ENCODE measurements at regions not wholly inside any gene's neighbourhood (a gene's known extent, or its start where the extent isn't known, plus 50 kb on each side); places are given as distances from the start of the nearest gene placed in this dataset.

DNA sequence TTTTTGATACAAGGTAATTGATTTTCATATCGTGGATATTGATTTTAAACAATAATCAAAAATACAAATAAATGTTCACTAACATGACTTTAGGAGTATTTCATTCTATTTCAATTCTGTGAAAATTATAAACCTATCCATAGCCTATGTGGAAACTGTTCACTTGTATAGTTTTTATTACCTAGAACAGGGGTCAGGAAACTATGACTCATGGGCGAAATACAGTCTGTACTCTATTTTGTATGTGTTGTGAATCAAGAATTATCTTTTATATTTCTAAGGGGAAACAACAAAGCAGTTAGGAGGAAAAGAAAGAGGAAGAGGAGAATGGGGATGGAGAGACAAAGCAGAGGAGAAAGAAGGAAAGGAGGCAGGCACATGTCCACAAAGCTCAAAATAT, 181.7 kb upstream of the VRK2 start:
- FAIRE-seq: no peak
- 85 to 89% (median 85%) methylated on average over 2 of the region's 2 CpGs for WGBS, 3 donors
- Histone ChIP-seq H3K27ac (ENCODE audit: low read depth in 1 of 3, low read length in 2 of 3) (no peak overlapping the region), H3K4me1 (ENCODE audit: control insufficient read depth in 3 of 3, insufficient read depth in 2 of 3, low read depth in 1 of 3, low read length in 2 of 3) (no peaks in the 10 kb centered on the region), H3K9me3 (ENCODE audit: control insufficient read depth in 2 of 2, insufficient read depth in 1 of 2, low read depth in 1 of 2, low read length in 1 of 2) (no peaks in the 10 kb centered on the region), H3K4me3 (ENCODE audit: low read depth in 1 of 3, low read length in 3 of 3) (no peak overlapping the region), H3K27me3 (ENCODE audit: control insufficient read depth in 3 of 3, insufficient read depth in 3 of 3, low read length in 3 of 3) (peaks cover 0 to 3% (median 0%) of the 10 kb centered on the region in 3 donors), H3K36me3 (ENCODE audit: control insufficient read depth in 3 of 3, insufficient read depth in 2 of 3, low read depth in 1 of 3, low read length in 3 of 3) (no peaks in the 10 kb centered on the region)
- DNase-seq: no peak

DNA sequence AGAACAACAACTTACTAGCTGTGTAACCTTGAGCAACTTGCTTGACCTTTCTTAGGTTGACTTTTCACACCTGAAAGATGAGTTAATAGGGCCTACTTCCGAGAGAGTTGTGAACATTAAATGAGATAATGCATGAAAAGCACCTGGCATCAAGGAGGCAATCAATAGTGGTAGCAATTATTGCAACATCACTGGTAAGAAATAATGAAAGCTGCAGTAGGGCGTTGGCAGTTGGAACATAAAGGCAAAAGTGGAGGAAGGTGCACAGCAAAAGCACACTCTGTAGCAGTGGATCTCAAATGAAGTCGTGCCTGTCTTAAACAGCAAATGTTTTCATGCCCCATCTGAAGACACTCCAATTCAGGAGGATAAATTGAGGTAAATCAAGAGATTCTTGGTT, 178.9 kb upstream of the VRK2 start:
- Histone ChIP-seq H3K9me3 (ENCODE audit: control insufficient read depth in 2 of 2, insufficient read depth in 1 of 2, low read depth in 1 of 2, low read length in 1 of 2) (no peaks in the 10 kb centered on the region), H3K4me3 (ENCODE audit: low read depth in 1 of 3, low read length in 3 of 3) (no peak overlapping the region), H3K27me3 (ENCODE audit: control insufficient read depth in 3 of 3, insufficient read depth in 3 of 3, low read length in 3 of 3) (peaks cover 0 to 3% (median 0%) of the 10 kb centered on the region in 3 donors), H3K4me1 (ENCODE audit: control insufficient read depth in 3 of 3, insufficient read depth in 2 of 3, low read depth in 1 of 3, low read length in 2 of 3) (no peaks in the 10 kb centered on the region), H3K27ac (ENCODE audit: low read depth in 1 of 3, low read length in 2 of 3) (no peak overlapping the region), H3K36me3 (ENCODE audit: control insufficient read depth in 3 of 3, insufficient read depth in 2 of 3, low read depth in 1 of 3, low read length in 3 of 3) (no peaks in the 10 kb centered on the region)
- WGBS, 3 donors: 49 to 75% (median 64%) methylated on average over 3 of the region's 3 CpGs
- FAIRE-seq (no peak), DNase-seq (no peak)

DNA sequence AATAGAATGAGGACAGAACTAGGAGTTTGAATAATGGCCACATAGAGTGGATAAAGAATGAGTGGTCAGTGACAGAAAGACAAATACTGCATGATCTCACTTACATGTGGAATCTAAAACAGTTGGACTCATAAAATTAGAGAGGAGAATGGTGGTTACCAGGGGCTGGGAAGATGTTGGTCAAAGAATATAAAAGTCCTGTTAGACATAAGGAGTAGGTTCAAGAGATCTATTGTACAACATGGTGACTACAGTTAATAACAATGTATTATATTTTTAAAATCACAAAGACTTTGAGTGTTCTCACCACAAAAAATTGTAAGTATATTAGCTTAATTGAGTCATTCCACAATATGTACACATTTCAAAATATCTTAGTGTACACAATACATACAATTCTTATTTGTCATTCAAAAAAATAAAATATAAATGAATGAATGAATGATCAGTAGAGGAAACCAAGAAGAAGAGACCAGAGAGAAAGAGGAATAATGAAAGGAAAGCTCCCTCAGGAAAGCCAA, 177.9 kb upstream of the VRK2 start:
- no peaks in the 10 kb centered on the region for H3K9me3 ChIP-seq (ENCODE audit: control insufficient read depth in 2 of 2, insufficient read depth in 1 of 2, low read depth in 1 of 2, low read length in 1 of 2)
- H3K4me3 ChIP-seq (ENCODE audit: low read depth in 1 of 3, low read length in 3 of 3): no peak overlapping the region
- H3K27ac ChIP-seq (ENCODE audit: low read depth in 1 of 3, low read length in 2 of 3): no peak overlapping the region
- H3K4me1 ChIP-seq (ENCODE audit: control insufficient read depth in 3 of 3, insufficient read depth in 2 of 3, low read depth in 1 of 3, low read length in 2 of 3): no peaks in the 10 kb centered on the region
- FAIRE-seq (no peak), DNase-seq (no peak)
- H3K36me3 ChIP-seq (ENCODE audit: control insufficient read depth in 3 of 3, insufficient read depth in 2 of 3, low read depth in 1 of 3, low read length in 3 of 3): no peaks in the 10 kb centered on the region
- peaks cover 0 to 3% (median 0%) of the 10 kb centered on the region in 3 donors for H3K27me3 ChIP-seq (ENCODE audit: control insufficient read depth in 3 of 3, insufficient read depth in 3 of 3, low read length in 3 of 3)

DNA sequence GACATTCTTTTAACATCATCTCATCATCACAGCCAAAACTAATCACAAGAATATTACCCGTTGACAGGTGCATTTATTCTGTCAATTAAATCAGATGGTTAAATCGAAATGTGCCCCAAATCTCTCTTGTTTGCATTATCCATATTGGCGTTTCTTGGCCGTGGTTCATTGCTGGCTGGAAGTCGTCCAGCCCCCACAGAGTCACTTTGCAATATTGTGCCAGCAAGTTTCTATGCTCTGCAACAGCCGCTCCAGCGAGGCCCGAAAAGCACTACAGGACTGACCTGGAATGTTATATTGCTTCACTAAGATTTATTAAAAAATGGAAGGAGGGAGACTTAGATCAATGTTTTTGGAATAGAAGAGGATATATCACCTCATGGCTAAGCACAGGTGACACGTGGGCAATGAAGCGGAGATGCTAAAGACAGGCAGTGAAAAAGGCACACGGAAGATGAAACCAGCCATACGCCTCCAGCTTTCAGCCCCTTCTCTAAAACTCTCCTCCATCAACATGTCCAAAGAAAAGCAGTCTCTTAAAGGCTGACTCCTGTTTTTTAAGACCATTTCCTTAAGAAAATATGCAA, 176.8 kb upstream of the VRK2 start:
- Histone ChIP-seq H3K9me3 (ENCODE audit: control insufficient read depth in 2 of 2, insufficient read depth in 1 of 2, low read depth in 1 of 2, low read length in 1 of 2) (no peaks in the 10 kb centered on the region), H3K4me1 (ENCODE audit: control insufficient read depth in 3 of 3, insufficient read depth in 2 of 3, low read depth in 1 of 3, low read length in 2 of 3) (no peaks in the 10 kb centered on the region), H3K4me3 (ENCODE audit: low read depth in 1 of 3, low read length in 3 of 3) (no peak overlapping the region), H3K36me3 (ENCODE audit: control insufficient read depth in 3 of 3, insufficient read depth in 2 of 3, low read depth in 1 of 3, low read length in 3 of 3) (no peaks in the 10 kb centered on the region), H3K27ac (ENCODE audit: low read depth in 1 of 3, low read length in 2 of 3) (no peak overlapping the region), H3K27me3 (ENCODE audit: control insufficient read depth in 3 of 3, insufficient read depth in 3 of 3, low read length in 3 of 3) (peaks cover 0 to 3% (median 0%) of the 10 kb centered on the region in 3 donors)
- DNase-seq: no peak
- 85 to 89% (median 87%) methylated on average over 12 of the region's 12 CpGs for WGBS, 3 donors
- no peak for FAIRE-seq

DNA sequence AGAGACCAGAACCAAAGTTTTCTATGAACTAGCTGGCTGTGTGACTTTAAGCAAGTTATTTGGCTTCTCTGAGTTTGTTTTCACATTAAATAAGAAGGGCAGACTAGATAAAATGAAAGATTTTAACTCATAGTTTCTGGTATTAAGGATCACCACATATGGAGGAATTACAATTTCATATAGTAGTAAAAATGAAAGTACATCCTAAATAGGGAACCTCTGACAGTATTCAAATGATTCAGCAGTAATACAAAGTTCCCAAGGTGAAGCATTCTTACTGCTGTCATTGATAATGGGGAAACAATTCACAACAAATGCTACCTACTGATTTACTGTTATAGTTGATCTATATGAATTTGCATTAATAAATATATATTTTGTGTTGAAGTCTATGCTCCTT, 170.3 kb upstream of the VRK2 start:
- Histone ChIP-seq H3K4me3 (ENCODE audit: low read depth in 1 of 3, low read length in 3 of 3) (no peak overlapping the region), H3K27ac (ENCODE audit: low read depth in 1 of 3, low read length in 2 of 3) (no peak overlapping the region), H3K9me3 (ENCODE audit: control insufficient read depth in 2 of 2, insufficient read depth in 1 of 2, low read depth in 1 of 2, low read length in 1 of 2) (no peaks in the 10 kb centered on the region), H3K4me1 (ENCODE audit: control insufficient read depth in 3 of 3, insufficient read depth in 2 of 3, low read depth in 1 of 3, low read length in 2 of 3) (peaks cover 0 to 5% (median 0%) of the 10 kb centered on the region in 3 donors), H3K36me3 (ENCODE audit: control insufficient read depth in 3 of 3, insufficient read depth in 2 of 3, low read depth in 1 of 3, low read length in 3 of 3) (no peaks in the 10 kb centered on the region), H3K27me3 (ENCODE audit: control insufficient read depth in 3 of 3, insufficient read depth in 3 of 3, low read length in 3 of 3) (no peaks in the 10 kb centered on the region)
- DNase-seq: no peak
- no peak for FAIRE-seq

DNA sequence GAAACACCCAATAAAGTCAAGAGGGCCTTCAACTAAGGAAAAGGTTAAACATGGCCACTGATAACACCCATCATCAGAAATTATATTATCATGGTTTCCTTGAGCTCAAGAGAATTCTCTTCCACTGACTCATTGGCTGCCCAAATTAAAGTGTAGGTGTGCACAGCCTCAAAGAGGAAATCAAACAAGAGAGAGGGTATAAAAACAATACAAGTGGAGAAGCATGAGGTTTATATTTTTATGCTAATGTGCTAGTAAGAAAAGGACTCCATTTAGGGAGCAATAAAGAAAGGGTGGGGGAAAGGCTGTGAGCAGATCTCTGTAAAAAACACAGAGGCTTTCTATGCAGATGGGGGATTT, 168.8 kb upstream of the VRK2 start:
- FAIRE-seq: no peak
- Histone ChIP-seq H3K4me1 (ENCODE audit: control insufficient read depth in 3 of 3, insufficient read depth in 2 of 3, low read depth in 1 of 3, low read length in 2 of 3) (peaks cover 0 to 8% (median 0%) of the 10 kb centered on the region in 3 donors), H3K27ac (ENCODE audit: low read depth in 1 of 3, low read length in 2 of 3) (no peak overlapping the region), H3K27me3 (ENCODE audit: control insufficient read depth in 3 of 3, insufficient read depth in 3 of 3, low read length in 3 of 3) (no peaks in the 10 kb centered on the region), H3K4me3 (ENCODE audit: low read depth in 1 of 3, low read length in 3 of 3) (no peak overlapping the region), H3K36me3 (ENCODE audit: control insufficient read depth in 3 of 3, insufficient read depth in 2 of 3, low read depth in 1 of 3, low read length in 3 of 3) (no peaks in the 10 kb centered on the region), H3K9me3 (ENCODE audit: control insufficient read depth in 2 of 2, insufficient read depth in 1 of 2, low read depth in 1 of 2, low read length in 1 of 2) (no peaks in the 10 kb centered on the region)
- DNase-seq: no peak

DNA sequence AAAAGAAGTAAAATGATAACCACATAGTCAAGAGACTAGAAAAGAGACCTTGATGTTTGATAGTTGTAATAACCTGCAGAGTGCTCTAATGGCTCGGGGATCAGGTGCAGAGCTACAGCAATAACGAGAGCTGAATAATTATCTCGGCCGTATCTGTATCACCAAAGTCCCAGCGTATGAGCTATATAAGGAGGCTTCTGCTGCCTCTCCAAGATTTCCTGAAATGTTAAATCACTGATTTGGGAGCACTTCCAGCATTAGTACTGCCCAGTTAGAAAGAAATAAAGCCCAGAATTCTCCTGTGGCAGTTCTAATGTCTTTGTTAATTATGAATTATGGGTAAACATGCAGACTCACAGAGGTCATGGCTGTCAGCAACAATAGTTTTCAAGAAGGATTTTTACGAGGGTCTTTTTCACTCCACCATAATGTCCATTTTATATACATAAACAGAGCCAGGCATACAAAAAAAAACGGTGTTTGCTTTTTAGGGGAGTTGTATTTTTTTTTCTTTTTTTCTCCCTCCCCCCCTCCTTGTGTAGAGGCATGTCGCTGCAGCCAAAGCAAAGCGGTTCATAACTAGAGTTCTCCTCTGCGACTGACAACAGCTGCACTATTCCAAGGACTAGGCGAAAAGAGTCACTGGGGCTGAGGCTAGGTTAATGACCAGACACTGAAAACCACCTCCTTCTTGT, 168.3 kb upstream of the VRK2 start:
- FAIRE-seq: no peak
- no peaks in the 10 kb centered on the region for H3K36me3 ChIP-seq (ENCODE audit: control insufficient read depth in 3 of 3, insufficient read depth in 2 of 3, low read depth in 1 of 3, low read length in 3 of 3)
- no peaks in the 10 kb centered on the region for H3K27me3 ChIP-seq (ENCODE audit: control insufficient read depth in 3 of 3, insufficient read depth in 3 of 3, low read length in 3 of 3)
- 61 to 65% (median 62%) methylated on average over 11 of the region's 11 CpGs for WGBS, 3 donors
- no peak overlapping the region for H3K27ac ChIP-seq (ENCODE audit: low read depth in 1 of 3, low read length in 2 of 3)
- no peak for DNase-seq
- H3K4me1 ChIP-seq (ENCODE audit: control insufficient read depth in 3 of 3, insufficient read depth in 2 of 3, low read depth in 1 of 3, low read length in 2 of 3): peaks cover 0 to 8% (median 0%) of the 10 kb centered on the region in 3 donors
- no peaks in the 10 kb centered on the region for H3K9me3 ChIP-seq (ENCODE audit: control insufficient read depth in 2 of 2, insufficient read depth in 1 of 2, low read depth in 1 of 2, low read length in 1 of 2)
- no peak overlapping the region for H3K4me3 ChIP-seq (ENCODE audit: low read depth in 1 of 3, low read length in 3 of 3)

DNA sequence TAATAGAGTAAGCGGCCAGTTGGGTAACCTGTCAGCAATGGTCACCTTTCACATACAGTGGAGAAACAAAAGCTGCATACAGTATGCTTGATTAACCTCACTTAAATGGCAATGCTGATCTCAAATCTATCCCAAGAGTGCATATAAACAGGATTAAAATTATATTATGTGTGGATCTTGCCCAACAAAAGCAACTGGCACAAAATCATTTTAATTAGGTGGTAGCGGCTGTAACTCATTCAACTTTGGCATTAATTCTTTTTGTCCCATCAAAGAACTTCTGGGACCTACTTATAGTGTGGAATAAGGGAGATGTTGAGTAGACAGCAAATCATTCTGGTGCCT, 167.8 kb upstream of the VRK2 start:
- H3K4me3 ChIP-seq (ENCODE audit: low read depth in 1 of 3, low read length in 3 of 3): no peak overlapping the region
- no peak for FAIRE-seq
- peaks cover 0 to 8% (median 0%) of the 10 kb centered on the region in 3 donors for H3K4me1 ChIP-seq (ENCODE audit: control insufficient read depth in 3 of 3, insufficient read depth in 2 of 3, low read depth in 1 of 3, low read length in 2 of 3)
- DNase-seq: no peak
- no peak overlapping the region for H3K27ac ChIP-seq (ENCODE audit: low read depth in 1 of 3, low read length in 2 of 3)
- H3K9me3 ChIP-seq (ENCODE audit: control insufficient read depth in 2 of 2, insufficient read depth in 1 of 2, low read depth in 1 of 2, low read length in 1 of 2): no peaks in the 10 kb centered on the region
- WGBS, 3 donors: 89 to 93% (median 91%) methylated on average over 2 of the region's 2 CpGs
- no peaks in the 10 kb centered on the region for H3K27me3 ChIP-seq (ENCODE audit: control insufficient read depth in 3 of 3, insufficient read depth in 3 of 3, low read length in 3 of 3)
- H3K36me3 ChIP-seq (ENCODE audit: control insufficient read depth in 3 of 3, insufficient read depth in 2 of 3, low read depth in 1 of 3, low read length in 3 of 3): no peaks in the 10 kb centered on the region

DNA sequence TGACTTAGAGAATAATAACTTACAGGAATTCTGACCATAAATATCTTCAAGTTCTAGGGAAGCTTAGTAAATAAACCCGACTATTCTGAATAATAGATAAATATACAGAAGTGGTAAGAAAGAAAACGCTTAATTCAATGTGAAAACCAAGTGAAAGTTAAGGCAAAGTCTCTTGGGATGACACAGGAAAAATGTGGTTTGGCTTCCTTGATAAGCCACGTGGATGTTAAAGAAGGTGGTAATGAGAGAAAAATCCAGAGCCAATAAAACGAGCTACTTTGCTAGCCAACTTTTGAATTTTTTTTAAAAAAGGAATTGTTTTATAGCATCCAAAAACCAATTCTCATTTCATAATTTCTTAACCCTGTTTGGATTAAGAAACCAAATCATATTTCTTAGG, 166.2 kb upstream of the VRK2 start:
- FAIRE-seq: no peak
- Histone ChIP-seq H3K4me1 (ENCODE audit: control insufficient read depth in 3 of 3, insufficient read depth in 2 of 3, low read depth in 1 of 3, low read length in 2 of 3) (peaks cover 0 to 8% (median 0%) of the 10 kb centered on the region in 3 donors), H3K9me3 (ENCODE audit: control insufficient read depth in 2 of 2, insufficient read depth in 1 of 2, low read depth in 1 of 2, low read length in 1 of 2) (no peaks in the 10 kb centered on the region), H3K27me3 (ENCODE audit: control insufficient read depth in 3 of 3, insufficient read depth in 3 of 3, low read length in 3 of 3) (no peaks in the 10 kb centered on the region), H3K27ac (ENCODE audit: low read depth in 1 of 3, low read length in 2 of 3) (no peak overlapping the region), H3K36me3 (ENCODE audit: control insufficient read depth in 3 of 3, insufficient read depth in 2 of 3, low read depth in 1 of 3, low read length in 3 of 3) (no peaks in the 10 kb centered on the region), H3K4me3 (ENCODE audit: low read depth in 1 of 3, low read length in 3 of 3) (no peak overlapping the region)
- no peak for DNase-seq
- 75 to 83% (median 76%) methylated on average over 4 of the region's 4 CpGs for whole genome bisulfite sequencing, 3 donors
